ENCODE measurements at regions not wholly inside any gene's neighbourhood (a gene's known extent, or its start where the extent isn't known, plus 50 kb on each side); places are given as distances from the start of the nearest gene placed in this dataset.

DNA sequence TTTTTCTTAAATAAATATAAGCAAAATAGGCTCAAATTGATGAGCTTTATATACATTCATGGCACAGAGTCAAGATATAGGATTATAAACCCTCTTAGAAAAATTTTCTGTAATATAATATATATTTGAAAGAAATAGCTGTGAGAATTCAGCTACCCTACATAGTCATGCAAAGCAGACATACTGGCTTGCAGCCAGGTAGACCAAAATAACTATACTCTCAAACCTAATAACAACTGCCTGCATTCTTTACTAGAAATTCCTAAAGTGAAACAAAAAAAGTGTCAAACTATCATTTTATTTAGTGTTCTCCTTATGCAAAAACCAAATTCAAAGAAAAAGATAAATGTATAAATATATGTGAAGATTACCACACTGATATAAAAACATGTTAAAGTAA is 1390.2 kb downstream of the C4orf33 start (continued):
- TF ChIP-seq, protein P1, sequence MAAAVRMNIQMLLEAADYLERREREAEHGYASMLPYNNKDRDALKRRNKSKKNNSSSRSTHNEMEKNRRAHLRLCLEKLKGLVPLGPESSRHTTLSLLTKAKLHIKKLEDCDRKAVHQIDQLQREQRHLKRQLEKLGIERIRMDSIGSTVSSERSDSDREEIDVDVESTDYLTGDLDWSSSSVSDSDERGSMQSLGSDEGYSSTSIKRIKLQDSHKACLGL (CRISPR knock-in tag; IDR thresholded peaks at IDR 0.05; ENCODE audit: borderline replicate concordance, poor library complexity, severe bottlenecking), result no peak
- TF ChIP-seq, protein P2, sequence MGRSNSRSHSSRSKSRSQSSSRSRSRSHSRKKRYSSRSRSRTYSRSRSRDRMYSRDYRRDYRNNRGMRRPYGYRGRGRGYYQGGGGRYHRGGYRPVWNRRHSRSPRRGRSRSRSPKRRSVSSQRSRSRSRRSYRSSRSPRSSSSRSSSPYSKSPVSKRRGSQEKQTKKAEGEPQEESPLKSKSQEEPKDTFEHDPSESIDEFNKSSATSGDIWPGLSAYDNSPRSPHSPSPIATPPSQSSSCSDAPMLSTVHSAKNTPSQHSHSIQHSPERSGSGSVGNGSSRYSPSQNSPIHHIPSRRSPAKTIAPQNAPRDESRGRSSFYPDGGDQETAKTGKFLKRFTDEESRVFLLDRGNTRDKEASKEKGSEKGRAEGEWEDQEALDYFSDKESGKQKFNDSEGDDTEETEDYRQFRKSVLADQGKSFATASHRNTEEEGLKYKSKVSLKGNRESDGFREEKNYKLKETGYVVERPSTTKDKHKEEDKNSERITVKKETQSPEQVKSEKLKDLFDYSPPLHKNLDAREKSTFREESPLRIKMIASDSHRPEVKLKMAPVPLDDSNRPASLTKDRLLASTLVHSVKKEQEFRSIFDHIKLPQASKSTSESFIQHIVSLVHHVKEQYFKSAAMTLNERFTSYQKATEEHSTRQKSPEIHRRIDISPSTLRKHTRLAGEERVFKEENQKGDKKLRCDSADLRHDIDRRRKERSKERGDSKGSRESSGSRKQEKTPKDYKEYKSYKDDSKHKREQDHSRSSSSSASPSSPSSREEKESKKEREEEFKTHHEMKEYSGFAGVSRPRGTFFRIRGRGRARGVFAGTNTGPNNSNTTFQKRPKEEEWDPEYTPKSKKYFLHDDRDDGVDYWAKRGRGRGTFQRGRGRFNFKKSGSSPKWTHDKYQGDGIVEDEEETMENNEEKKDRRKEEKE (IDR thresholded peaks at IDR 0.05; ENCODE audit: borderline replicate concordance in 1 of 2, control insufficient read depth in 1 of 2, low read depth in 2 of 2, low read length in 1 of 2), result no peak

DNA sequence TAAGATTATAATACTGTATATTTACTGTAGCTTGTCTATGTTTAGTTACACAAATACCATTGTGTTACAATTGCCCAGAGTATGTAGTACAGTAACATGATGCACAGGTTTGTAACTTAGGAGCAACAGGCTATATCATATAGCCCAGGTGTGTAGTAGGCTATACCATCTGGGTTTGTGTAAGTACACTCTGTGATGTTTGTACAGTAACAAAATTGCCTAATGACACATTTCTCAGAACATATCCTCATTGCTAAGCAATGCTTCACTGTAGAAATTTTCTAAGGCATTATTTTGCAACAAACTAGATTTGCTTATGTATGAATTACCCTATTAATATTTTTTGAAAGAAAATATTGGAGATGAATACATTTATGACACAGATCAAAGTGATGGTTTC is 1390.9 kb downstream of the C4orf33 start:
- no peak for FAIRE-seq
- Histone ChIP-seq H3K27ac (ENCODE audit: extremely low read depth, low read depth, low read length) (no peak overlapping the region), H3K9me3 (replicated peaks; ENCODE audit: control insufficient read depth, insufficient read depth, low read depth, low read length) (no peaks in the 10 kb centered on the region), H3K4me3 (no peak overlapping the region), H3K27me3 (ENCODE audit: control insufficient read depth in 2 of 2, insufficient read depth in 2 of 2, low read length in 2 of 2) (no peaks in the 10 kb centered on the region), H3K4me2 (ENCODE audit: insufficient read depth, low read length) (no peak overlapping the region), H3K4me1 (replicated peaks in 1 of 2; ENCODE audit: control insufficient read depth in 2 of 2, insufficient read depth in 2 of 2, low read length in 2 of 2) (no peaks in the 10 kb centered on the region), H3K79me2 (ENCODE audit: control insufficient read depth, insufficient read depth, low read length) (no peaks in the 10 kb centered on the region), H2AFZ (ENCODE audit: low read depth, low read length) (no peak overlapping the region), H3K9me1 (ENCODE audit: control insufficient read depth, insufficient read depth, low read length) (no peaks in the 10 kb centered on the region), H4K20me1 (replicated peaks; ENCODE audit: control insufficient read depth, insufficient read depth, low read length) (no peaks in the 10 kb centered on the region), H3K36me3 (ENCODE audit: control insufficient read depth, insufficient read depth, low read length) (no peaks in the 10 kb centered on the region), H3K9ac (ENCODE audit: insufficient read depth in 1 of 2, low read depth in 2 of 2, low read length in 2 of 2) (no peak overlapping the region)
- DNase-seq (ENCODE audit: extremely low read depth in 1 of 4, low spot score in 3 of 4), result no peak
- no peak for ATAC-seq
- intact Hi-C loops (cut with micrococcal nuclease) (no loop called here), in situ Hi-C loops (cut with MboI) (no loop called here)
- BruUV-seq (replicated peaks), result no TSS peak
- ChIA-PET CTCF (ENCODE audit: low intra/inter-chr PET ratio) (no interaction called here), POLR2A (no interaction called here)
- TF ChIP-seq CAMTA2 (CRISPR knock-in tag; conservative IDR thresholded peaks at IDR 0.05) (no peak), MCM5 (IDR thresholded peaks at IDR 0.05; ENCODE audit: low read depth) (no peak), SMAD2 (IDR thresholded peaks at IDR 0.05; ENCODE audit: low read depth, low read length) (no peak), ZNF239 (CRISPR knock-in tag; IDR thresholded peaks at IDR 0.05) (no peak), L3MBTL2 (IDR thresholded peaks at IDR 0.05) (no peak), HDGF (IDR thresholded peaks at IDR 0.05) (no peak), KLF6 (CRISPR knock-in tag; IDR thresholded peaks at IDR 0.05; ENCODE audit: borderline replicate concordance) (no peak), STAG1 (CRISPR knock-in tag; IDR thresholded peaks at IDR 0.05; ENCODE audit: borderline replicate concordance) (no peak)
- TF ChIP-seq, protein P3, sequence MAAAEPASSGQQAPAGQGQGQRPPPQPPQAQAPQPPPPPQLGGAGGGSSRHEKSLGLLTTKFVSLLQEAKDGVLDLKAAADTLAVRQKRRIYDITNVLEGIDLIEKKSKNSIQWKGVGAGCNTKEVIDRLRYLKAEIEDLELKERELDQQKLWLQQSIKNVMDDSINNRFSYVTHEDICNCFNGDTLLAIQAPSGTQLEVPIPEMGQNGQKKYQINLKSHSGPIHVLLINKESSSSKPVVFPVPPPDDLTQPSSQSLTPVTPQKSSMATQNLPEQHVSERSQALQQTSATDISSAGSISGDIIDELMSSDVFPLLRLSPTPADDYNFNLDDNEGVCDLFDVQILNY (CRISPR knock-in tag; IDR thresholded peaks at IDR 0.05), result no peak
- TF ChIP-seq, protein P1 (CRISPR knock-in tag; IDR thresholded peaks at IDR 0.05; ENCODE audit: borderline replicate concordance, poor library complexity, severe bottlenecking), result no peak
- TF ChIP-seq, protein P4, sequence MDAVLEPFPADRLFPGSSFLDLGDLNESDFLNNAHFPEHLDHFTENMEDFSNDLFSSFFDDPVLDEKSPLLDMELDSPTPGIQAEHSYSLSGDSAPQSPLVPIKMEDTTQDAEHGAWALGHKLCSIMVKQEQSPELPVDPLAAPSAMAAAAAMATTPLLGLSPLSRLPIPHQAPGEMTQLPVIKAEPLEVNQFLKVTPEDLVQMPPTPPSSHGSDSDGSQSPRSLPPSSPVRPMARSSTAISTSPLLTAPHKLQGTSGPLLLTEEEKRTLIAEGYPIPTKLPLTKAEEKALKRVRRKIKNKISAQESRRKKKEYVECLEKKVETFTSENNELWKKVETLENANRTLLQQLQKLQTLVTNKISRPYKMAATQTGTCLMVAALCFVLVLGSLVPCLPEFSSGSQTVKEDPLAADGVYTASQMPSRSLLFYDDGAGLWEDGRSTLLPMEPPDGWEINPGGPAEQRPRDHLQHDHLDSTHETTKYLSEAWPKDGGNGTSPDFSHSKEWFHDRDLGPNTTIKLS (IDR thresholded peaks at IDR 0.05; ENCODE audit: borderline replicate concordance, low read depth), result no peak
- TF ChIP-seq, protein P5, sequence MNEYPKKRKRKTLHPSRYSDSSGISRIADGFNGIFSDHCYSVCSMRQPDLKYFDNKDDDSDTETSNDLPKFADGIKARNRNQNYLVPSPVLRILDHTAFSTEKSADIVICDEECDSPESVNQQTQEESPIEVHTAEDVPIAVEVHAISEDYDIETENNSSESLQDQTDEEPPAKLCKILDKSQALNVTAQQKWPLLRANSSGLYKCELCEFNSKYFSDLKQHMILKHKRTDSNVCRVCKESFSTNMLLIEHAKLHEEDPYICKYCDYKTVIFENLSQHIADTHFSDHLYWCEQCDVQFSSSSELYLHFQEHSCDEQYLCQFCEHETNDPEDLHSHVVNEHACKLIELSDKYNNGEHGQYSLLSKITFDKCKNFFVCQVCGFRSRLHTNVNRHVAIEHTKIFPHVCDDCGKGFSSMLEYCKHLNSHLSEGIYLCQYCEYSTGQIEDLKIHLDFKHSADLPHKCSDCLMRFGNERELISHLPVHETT (CRISPR knock-in tag; conservative IDR thresholded peaks at IDR 0.05 in 1 of 2, IDR thresholded peaks at IDR 0.05 in 1 of 2), result no peak
